ENCODE measurements at regions not wholly inside any gene's neighbourhood (a gene's known extent, or its start where the extent isn't known, plus 50 kb on each side); places are given as distances from the start of the nearest gene placed in this dataset.

DNA sequence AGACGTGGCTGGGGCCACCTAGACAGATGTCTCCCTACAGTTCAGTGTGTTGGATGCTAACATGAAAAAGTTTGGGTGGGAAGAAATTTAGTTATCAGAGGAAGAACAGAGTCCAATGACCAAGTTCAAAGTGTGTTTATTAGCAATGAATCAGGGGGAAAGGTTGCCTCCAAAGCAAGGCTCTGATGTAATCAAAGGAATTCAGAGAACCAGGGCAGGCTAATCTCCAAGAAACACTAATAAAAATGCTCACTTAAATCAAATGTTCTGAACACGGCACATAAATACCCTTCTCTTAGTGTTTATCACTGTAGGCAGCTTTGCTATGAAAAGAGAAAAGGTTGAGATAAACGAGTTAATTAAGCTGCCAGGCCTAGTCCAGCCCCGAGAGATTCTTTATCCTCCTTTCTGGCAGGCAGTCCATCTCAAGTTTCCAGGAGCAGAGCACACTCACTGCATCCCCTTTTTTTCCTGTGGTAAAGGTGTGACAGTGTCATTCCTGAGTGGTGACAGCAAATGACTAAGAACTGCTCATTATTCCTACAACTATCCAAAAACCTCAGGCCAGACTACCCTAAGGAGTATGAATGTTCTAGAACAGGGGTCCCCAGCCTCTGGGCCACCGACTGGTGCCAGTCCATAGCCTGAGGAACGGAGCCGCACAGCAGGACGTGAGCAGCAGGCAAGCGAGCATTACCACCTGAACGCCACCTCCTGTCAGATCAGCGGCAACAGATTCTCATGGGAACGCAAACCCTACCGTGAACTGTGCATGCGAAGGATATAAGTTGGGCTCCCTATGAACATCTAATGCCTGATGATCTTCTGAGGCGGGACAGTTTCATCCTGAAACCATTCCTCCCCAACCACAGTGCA lies 66.9 kb upstream of the FHIP2A start:
- H3K36me3 ChIP-seq: no peaks in the 10 kb centered on the region
- TF ChIP-seq POLR2AphosphoS5 (IDR thresholded peaks at IDR 0.05) (no peak), POLR2A (IDR thresholded peaks at IDR 0.05) (no peak), EP300 (IDR thresholded peaks at IDR 0.05) (no peak)
- TF ChIP-seq, protein P1, sequence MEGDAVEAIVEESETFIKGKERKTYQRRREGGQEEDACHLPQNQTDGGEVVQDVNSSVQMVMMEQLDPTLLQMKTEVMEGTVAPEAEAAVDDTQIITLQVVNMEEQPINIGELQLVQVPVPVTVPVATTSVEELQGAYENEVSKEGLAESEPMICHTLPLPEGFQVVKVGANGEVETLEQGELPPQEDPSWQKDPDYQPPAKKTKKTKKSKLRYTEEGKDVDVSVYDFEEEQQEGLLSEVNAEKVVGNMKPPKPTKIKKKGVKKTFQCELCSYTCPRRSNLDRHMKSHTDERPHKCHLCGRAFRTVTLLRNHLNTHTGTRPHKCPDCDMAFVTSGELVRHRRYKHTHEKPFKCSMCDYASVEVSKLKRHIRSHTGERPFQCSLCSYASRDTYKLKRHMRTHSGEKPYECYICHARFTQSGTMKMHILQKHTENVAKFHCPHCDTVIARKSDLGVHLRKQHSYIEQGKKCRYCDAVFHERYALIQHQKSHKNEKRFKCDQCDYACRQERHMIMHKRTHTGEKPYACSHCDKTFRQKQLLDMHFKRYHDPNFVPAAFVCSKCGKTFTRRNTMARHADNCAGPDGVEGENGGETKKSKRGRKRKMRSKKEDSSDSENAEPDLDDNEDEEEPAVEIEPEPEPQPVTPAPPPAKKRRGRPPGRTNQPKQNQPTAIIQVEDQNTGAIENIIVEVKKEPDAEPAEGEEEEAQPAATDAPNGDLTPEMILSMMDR (IDR thresholded peaks at IDR 0.05): no peak
- WGBS: 53% methylated on average over 5 of the region's 15 CpGs
- H3K4me3 ChIP-seq: no peak overlapping the region
- H3K27me3 ChIP-seq: no peaks in the 10 kb centered on the region
- H3K4me1 ChIP-seq: no peaks in the 10 kb centered on the region
- no peak for DNase-seq (ENCODE audit: low spot score in 2 of 2)
- H3K9me3 ChIP-seq: no peaks in the 10 kb centered on the region
- no peak overlapping the region for H3K27ac ChIP-seq

DNA sequence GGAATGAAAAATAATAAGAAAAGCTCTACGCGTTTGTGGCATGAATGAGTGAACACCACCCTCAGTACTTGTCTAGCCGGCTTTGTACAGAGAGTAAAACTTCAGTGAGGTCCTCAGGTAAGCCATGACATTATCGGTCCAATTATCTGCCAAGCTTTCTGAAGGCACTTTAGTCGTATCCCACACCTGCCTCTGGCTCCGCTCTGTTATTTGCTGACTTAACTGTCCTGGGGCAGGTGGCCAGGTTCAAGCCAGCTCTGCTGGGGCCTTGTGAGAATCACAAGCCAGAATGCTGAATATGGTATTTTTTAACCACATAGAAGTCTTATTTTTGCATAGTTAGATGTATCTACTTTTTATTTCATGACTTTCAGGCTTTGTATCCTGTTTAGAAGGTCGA lies 66.0 kb upstream of the FHIP2A start:
- 87% methylated on average over 7 of the region's 7 CpGs for WGBS
- no peak for DNase-seq (ENCODE audit: low spot score in 2 of 2)

DNA sequence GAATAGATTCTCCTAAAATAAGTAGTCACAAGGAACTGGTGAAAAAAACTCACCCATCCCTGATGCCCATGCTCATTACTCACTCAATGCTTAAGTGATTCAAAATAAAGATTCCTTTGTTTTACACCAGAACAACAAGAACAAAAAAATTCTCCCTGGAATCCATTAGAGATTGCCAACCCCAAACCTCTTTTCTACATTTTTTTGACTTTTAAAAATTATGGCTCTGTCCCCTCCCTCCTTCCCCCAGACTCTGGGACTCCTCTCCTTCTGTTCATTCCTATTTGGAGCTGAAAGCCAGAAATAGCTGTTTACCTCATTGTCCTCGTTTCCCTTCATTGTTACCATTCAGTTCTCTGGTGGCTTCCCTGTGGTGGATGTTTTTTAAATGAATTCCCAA lies 63.2 kb upstream of the FHIP2A start:
- no peaks in the 10 kb centered on the region for H3K27me3 ChIP-seq
- DNase-seq (ENCODE audit: low spot score in 2 of 2): no peak
- TF ChIP-seq POLR2AphosphoS5 (IDR thresholded peaks at IDR 0.05): no peak
- no peak for TF ChIP-seq POLR2A (IDR thresholded peaks at IDR 0.05)
- TF ChIP-seq, protein P1 (IDR thresholded peaks at IDR 0.05): no peak
- TF ChIP-seq EP300 (IDR thresholded peaks at IDR 0.05): no peak
- H3K27ac ChIP-seq: no peak overlapping the region
- 51% methylated on average over 1 of the region's 1 CpG for WGBS
- no peaks in the 10 kb centered on the region for H3K4me1 ChIP-seq
- no peaks in the 10 kb centered on the region for H3K36me3 ChIP-seq
- H3K4me3 ChIP-seq: no peak overlapping the region
- H3K9me3 ChIP-seq: no peaks in the 10 kb centered on the region

More for the DNA sequence above, 66.0 kb upstream of the FHIP2A start:
- no peaks in the 10 kb centered on the region for H3K9me3 ChIP-seq
- H3K27ac ChIP-seq: no peak overlapping the region
- H3K4me3 ChIP-seq: no peak overlapping the region
- no peaks in the 10 kb centered on the region for H3K36me3 ChIP-seq
- no peaks in the 10 kb centered on the region for H3K4me1 ChIP-seq
- no peaks in the 10 kb centered on the region for H3K27me3 ChIP-seq
- TF ChIP-seq POLR2A (IDR thresholded peaks at IDR 0.05): no peak
- no peak for TF ChIP-seq EP300 (IDR thresholded peaks at IDR 0.05)
- TF ChIP-seq, protein P1 (IDR thresholded peaks at IDR 0.05): no peak
- no peak for TF ChIP-seq POLR2AphosphoS5 (IDR thresholded peaks at IDR 0.05)

DNA sequence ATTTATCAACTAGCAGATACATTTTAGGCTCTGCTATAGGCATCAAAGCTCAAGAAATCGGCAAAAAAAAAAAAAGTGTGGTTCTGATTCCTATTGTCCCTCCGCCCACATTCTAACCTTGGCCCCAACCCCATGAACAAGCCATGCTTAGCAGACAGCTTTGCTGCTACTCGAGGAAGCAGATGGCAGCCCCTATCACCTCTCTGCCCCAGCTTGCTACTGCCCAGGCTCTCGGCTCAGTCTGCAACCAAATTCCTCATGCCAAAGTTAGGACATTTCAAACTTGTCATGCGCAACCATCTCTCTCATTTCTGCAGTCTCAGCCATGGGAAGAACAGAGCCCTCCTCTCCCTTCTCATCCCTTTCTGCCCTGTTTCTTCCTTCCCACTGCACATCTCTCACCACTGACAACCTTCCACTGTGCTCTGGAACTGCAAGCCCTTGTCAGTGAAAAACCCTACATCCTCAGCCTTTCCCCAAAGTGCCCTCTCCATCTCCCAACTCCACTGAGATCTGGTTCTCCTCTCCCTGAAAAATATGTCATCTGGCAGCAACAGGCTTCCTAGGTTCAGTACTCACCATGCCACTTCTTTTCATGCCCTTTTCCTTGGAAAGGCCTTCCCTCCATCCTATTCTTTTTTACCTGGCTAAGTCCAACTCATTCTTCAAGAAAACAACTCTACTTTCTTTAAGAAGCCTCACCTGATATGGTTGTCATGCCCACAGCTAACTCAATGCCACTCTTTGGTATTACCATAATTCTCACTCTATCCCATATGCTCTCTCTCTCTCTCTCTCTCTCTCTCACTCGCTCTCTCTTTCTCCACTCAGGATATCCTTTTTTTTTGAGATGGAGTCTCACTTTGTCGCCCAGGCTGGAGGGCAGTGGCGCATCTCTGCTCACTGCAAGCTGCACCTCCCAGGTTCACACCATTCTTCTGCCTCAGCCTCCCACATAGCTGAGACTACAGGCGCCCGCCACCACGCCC lies 60.1 kb upstream of the FHIP2A start:
- 92% methylated on average over 11 of the region's 11 CpGs for WGBS
- DNase-seq (ENCODE audit: low spot score in 2 of 2): no peak
- Histone ChIP-seq H3K27me3 (no peaks in the 10 kb centered on the region), H3K4me1 (no peaks in the 10 kb centered on the region), H3K9me3 (no peaks in the 10 kb centered on the region), H3K36me3 (no peaks in the 10 kb centered on the region), H3K4me3 (no peak overlapping the region), H3K27ac (no peak overlapping the region)
- TF ChIP-seq POLR2AphosphoS5 (IDR thresholded peaks at IDR 0.05): no peak
- TF ChIP-seq POLR2A (IDR thresholded peaks at IDR 0.05): no peak
- TF ChIP-seq EP300 (IDR thresholded peaks at IDR 0.05): no peak
- TF ChIP-seq, protein P1 (IDR thresholded peaks at IDR 0.05): no peak

DNA sequence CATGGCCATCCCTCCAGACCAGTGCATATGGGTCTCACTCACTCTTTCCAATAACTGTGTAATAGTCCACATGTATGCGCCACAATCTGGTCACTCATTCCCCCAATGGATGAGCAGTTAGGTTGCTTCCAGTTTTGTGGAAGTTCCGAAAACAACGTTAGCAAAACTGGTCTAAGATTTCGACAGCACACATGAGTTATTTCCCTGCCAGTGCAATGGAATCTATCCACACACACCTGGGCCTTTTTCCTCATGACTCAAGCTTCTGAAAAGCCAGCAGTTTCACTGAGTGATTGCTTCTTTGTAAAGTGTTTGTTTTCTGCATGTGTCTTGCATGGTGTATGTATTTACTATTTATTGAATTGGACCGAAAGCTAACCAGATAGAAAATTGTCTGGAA lies 58.8 kb upstream of the FHIP2A start:
- peaks cover 10% of the 10 kb centered on the region for H3K4me1 ChIP-seq
- H3K36me3 ChIP-seq: no peaks in the 10 kb centered on the region
- DNase-seq (ENCODE audit: low spot score in 2 of 2): no peak
- H3K4me3 ChIP-seq: no peak overlapping the region
- no peak for TF ChIP-seq EP300 (IDR thresholded peaks at IDR 0.05)
- TF ChIP-seq, protein P1 (IDR thresholded peaks at IDR 0.05): no peak
- TF ChIP-seq POLR2A (IDR thresholded peaks at IDR 0.05): no peak
- no peak for TF ChIP-seq POLR2AphosphoS5 (IDR thresholded peaks at IDR 0.05)
- WGBS: 90% methylated on average over 5 of the region's 5 CpGs
- no peak overlapping the region for H3K27ac ChIP-seq
- peaks cover 3% of the 10 kb centered on the region for H3K27me3 ChIP-seq
- H3K9me3 ChIP-seq: no peaks in the 10 kb centered on the region

All from suprapubic skin (tissue), 4 donors.